ENCODE measurements at regions not wholly inside any gene's neighbourhood (a gene's known extent, or its start where the extent isn't known, plus 50 kb on each side); places are given as distances from the start of the nearest gene placed in this dataset.

DNA sequence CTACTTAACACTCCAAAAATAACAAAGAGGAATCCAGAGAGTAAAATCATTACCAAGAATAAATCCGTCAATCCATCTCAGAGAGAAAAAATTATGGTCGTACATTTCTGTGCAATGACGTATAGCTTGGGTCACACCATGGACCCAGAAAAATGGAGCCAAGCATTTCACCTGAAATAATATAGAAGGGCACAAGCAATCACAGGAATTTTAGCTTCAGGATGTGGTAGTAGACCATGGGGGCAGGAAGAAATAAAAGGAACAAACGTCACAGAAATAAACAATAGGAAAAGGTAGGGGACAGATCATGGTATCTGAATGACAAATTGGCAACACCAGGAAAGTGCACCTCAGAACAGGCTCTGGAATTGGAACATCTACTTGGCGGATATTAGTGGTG, 231.0 kb downstream of the PLK2 start:
- WGBS (ENCODE audit: extremely low coverage, insufficient coverage, low lambda C conversion rate) = no CpG with 5 or more reads among the region's 5 CpGs
- no peak overlapping the region for H3K23ac ChIP-seq (ENCODE audit: low read length)
- H3K9ac ChIP-seq (ENCODE audit: low read length) = no peak overlapping the region

GRCh38 chr5:58227858-58228257, 232.0 kb downstream of the PLK2 start:
- Histone ChIP-seq H3K27ac (ENCODE audit: low read depth, low read length) (no peak overlapping the region), H2BK120ac (ENCODE audit: low read depth, low read length) (no peak overlapping the region), H3K23ac (ENCODE audit: low read length) (no peak overlapping the region), H3K79me1 (ENCODE audit: low read length) (no peaks in the 10 kb centered on the region), H2AK5ac (ENCODE audit: low read length) (no peak overlapping the region), H3K18ac (ENCODE audit: low read length) (no peak overlapping the region), H3K4me1 (ENCODE audit: control insufficient read depth, low read depth, low read length) (no peaks in the 10 kb centered on the region), H4K5ac (ENCODE audit: low read length) (no peak overlapping the region), H2BK15ac (replicated peaks; ENCODE audit: low read depth) (no peak overlapping the region), H3K27me3 (ENCODE audit: insufficient read depth, low read length, poor library complexity) (no peaks in the 10 kb centered on the region), H3K4me2 (ENCODE audit: low read length) (no peak overlapping the region), H4K8ac (ENCODE audit: low read depth, low read length) (no peak overlapping the region), H3K4me3 (ENCODE audit: low read length) (no peak overlapping the region), H3K4ac (ENCODE audit: low read depth, low read length) (no peak overlapping the region), H3K36me3 (ENCODE audit: control insufficient read depth, insufficient read depth, low read length) (no peaks in the 10 kb centered on the region), H3K56ac (ENCODE audit: low read length) (no peak overlapping the region), H3K79me2 (ENCODE audit: control insufficient read depth, insufficient read depth, low read length) (no peaks in the 10 kb centered on the region), H2BK5ac (ENCODE audit: low read length) (no peak overlapping the region), H3K9ac (ENCODE audit: low read length) (no peak overlapping the region)
- DNase-seq = no peak
- WGBS (ENCODE audit: extremely low coverage, insufficient coverage, low lambda C conversion rate) = no CpG with 5 or more reads among the region's 3 CpGs

More for the DNA sequence above, 231.0 kb downstream of the PLK2 start:
- Histone ChIP-seq H3K79me2 (ENCODE audit: control insufficient read depth, insufficient read depth, low read length) (no peaks in the 10 kb centered on the region), H4K5ac (ENCODE audit: low read length) (no peak overlapping the region), H3K4me3 (ENCODE audit: low read length) (no peak overlapping the region), H3K36me3 (ENCODE audit: control insufficient read depth, insufficient read depth, low read length) (no peaks in the 10 kb centered on the region), H3K27me3 (ENCODE audit: insufficient read depth, low read length, poor library complexity) (no peaks in the 10 kb centered on the region), H3K4me2 (ENCODE audit: low read length) (no peak overlapping the region), H2BK5ac (ENCODE audit: low read length) (no peak overlapping the region), H2BK120ac (ENCODE audit: low read depth, low read length) (no peak overlapping the region), H2BK15ac (replicated peaks; ENCODE audit: low read depth) (no peak overlapping the region), H3K56ac (ENCODE audit: low read length) (no peak overlapping the region), H4K8ac (ENCODE audit: low read depth, low read length) (no peak overlapping the region), H3K79me1 (ENCODE audit: low read length) (no peaks in the 10 kb centered on the region), H3K4ac (ENCODE audit: low read depth, low read length) (no peak overlapping the region), H3K18ac (ENCODE audit: low read length) (no peak overlapping the region), H2AK5ac (ENCODE audit: low read length) (no peak overlapping the region), H3K27ac (ENCODE audit: low read depth, low read length) (no peak overlapping the region), H3K4me1 (ENCODE audit: control insufficient read depth, low read depth, low read length) (no peaks in the 10 kb centered on the region)
- DNase-seq = no peak

DNA sequence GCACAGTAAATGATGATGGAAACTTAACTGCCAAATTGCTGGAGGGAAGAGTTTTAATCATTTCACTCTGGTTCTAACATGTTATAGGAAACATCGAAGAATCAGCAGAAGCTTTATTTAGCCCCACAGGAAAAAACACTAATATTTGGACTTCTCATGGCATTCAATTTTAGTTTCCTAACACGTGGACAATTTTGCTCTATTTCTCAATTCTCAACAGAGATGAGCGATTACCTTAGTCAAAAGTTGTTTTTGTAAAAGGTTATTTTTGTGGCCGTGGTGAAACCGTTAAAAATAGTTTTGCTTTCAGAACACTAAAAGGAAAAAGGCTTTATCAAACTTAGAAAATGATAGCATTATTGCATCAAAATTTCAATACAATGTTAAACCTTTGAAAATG, 235.2 kb downstream of the PLK2 start:
- no peak overlapping the region for H3K56ac ChIP-seq (ENCODE audit: low read length)
- no peak overlapping the region for H3K18ac ChIP-seq (ENCODE audit: low read length)
- H3K4ac ChIP-seq (ENCODE audit: low read depth, low read length) = no peak overlapping the region
- H3K27ac ChIP-seq (ENCODE audit: low read depth, low read length) = no peak overlapping the region
- H3K79me2 ChIP-seq (ENCODE audit: control insufficient read depth, insufficient read depth, low read length) = no peaks in the 10 kb centered on the region
- no peak overlapping the region for H2AK5ac ChIP-seq (ENCODE audit: low read length)
- no peaks in the 10 kb centered on the region for H3K27me3 ChIP-seq (ENCODE audit: insufficient read depth, low read length, poor library complexity)
- no peaks in the 10 kb centered on the region for H3K4me1 ChIP-seq (ENCODE audit: control insufficient read depth, low read depth, low read length)
- no peak overlapping the region for H2BK5ac ChIP-seq (ENCODE audit: low read length)
- no peak overlapping the region for H3K4me3 ChIP-seq (ENCODE audit: low read length)
- no peak overlapping the region for H2BK120ac ChIP-seq (ENCODE audit: low read depth, low read length)
- H3K23ac ChIP-seq (ENCODE audit: low read length) = no peak overlapping the region
- no peak overlapping the region for H3K4me2 ChIP-seq (ENCODE audit: low read length)
- no peak for DNase-seq
- H2BK15ac ChIP-seq (replicated peaks; ENCODE audit: low read depth) = no peak overlapping the region
- no peaks in the 10 kb centered on the region for H3K79me1 ChIP-seq (ENCODE audit: low read length)
- no peaks in the 10 kb centered on the region for H3K36me3 ChIP-seq (ENCODE audit: control insufficient read depth, insufficient read depth, low read length)
- H3K9ac ChIP-seq (ENCODE audit: low read length) = no peak overlapping the region
- no CpG with 5 or more reads among the region's 5 CpGs for WGBS (ENCODE audit: extremely low coverage, insufficient coverage, low lambda C conversion rate)
- no peak overlapping the region for H4K5ac ChIP-seq (ENCODE audit: low read length)
- H4K8ac ChIP-seq (ENCODE audit: low read depth, low read length) = no peak overlapping the region

DNA sequence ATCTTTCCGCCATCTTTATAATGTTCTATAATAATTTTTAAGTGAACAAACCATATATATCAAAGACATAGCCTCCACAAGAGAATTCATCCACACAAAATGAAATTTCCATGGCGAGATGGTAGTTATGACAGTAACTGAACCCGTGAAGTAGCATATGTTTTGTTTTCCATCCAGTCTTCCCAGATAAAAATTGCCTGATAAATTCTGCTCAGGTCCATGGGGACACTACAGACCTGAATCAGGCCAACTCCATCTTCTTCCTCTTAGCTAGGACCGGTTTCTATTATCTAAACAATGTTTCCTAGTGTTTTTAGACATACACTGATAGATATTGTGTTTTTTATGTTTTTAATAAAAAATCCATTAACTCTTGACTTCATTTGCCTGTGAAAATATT, 235.7 kb downstream of the PLK2 start:
- Histone ChIP-seq H4K8ac (ENCODE audit: low read depth, low read length) (no peak overlapping the region), H3K27ac (ENCODE audit: low read depth, low read length) (no peak overlapping the region), H2BK5ac (ENCODE audit: low read length) (no peak overlapping the region), H3K79me1 (ENCODE audit: low read length) (no peaks in the 10 kb centered on the region), H2BK15ac (replicated peaks; ENCODE audit: low read depth) (no peak overlapping the region), H3K4me1 (ENCODE audit: control insufficient read depth, low read depth, low read length) (no peaks in the 10 kb centered on the region), H3K36me3 (ENCODE audit: control insufficient read depth, insufficient read depth, low read length) (no peaks in the 10 kb centered on the region), H3K4me2 (ENCODE audit: low read length) (no peak overlapping the region), H3K4ac (ENCODE audit: low read depth, low read length) (no peak overlapping the region), H3K4me3 (ENCODE audit: low read length) (no peak overlapping the region), H3K18ac (ENCODE audit: low read length) (no peak overlapping the region), H3K56ac (ENCODE audit: low read length) (no peak overlapping the region), H3K9ac (ENCODE audit: low read length) (no peak overlapping the region), H3K79me2 (ENCODE audit: control insufficient read depth, insufficient read depth, low read length) (no peaks in the 10 kb centered on the region), H2BK120ac (ENCODE audit: low read depth, low read length) (no peak overlapping the region), H3K27me3 (ENCODE audit: insufficient read depth, low read length, poor library complexity) (no peaks in the 10 kb centered on the region), H3K23ac (ENCODE audit: low read length) (no peak overlapping the region), H4K5ac (ENCODE audit: low read length) (no peak overlapping the region), H2AK5ac (ENCODE audit: low read length) (no peak overlapping the region)
- no peak for DNase-seq
- no CpG with 5 or more reads among the region's 4 CpGs for WGBS (ENCODE audit: extremely low coverage, insufficient coverage, low lambda C conversion rate)

- no peaks in the 10 kb centered on the region for H3K4me1 ChIP-seq (ENCODE audit: control insufficient read depth, low read depth, low read length)
- no peak overlapping the region for H2BK15ac ChIP-seq (replicated peaks; ENCODE audit: low read depth)
- H3K79me2 ChIP-seq (ENCODE audit: control insufficient read depth, insufficient read depth, low read length) = no peaks in the 10 kb centered on the region
- no peaks in the 10 kb centered on the region for H3K27me3 ChIP-seq (ENCODE audit: insufficient read depth, low read length, poor library complexity)
- H3K4me3 ChIP-seq (ENCODE audit: low read length) = no peak overlapping the region
- H2BK120ac ChIP-seq (ENCODE audit: low read depth, low read length) = no peak overlapping the region
- H3K27ac ChIP-seq (ENCODE audit: low read depth, low read length) = no peak overlapping the region
- H4K5ac ChIP-seq (ENCODE audit: low read length) = no peak overlapping the region
- H2BK5ac ChIP-seq (ENCODE audit: low read length) = no peak overlapping the region
- no peak overlapping the region for H3K56ac ChIP-seq (ENCODE audit: low read length)
- no peak overlapping the region for H2AK5ac ChIP-seq (ENCODE audit: low read length)
- no peak for DNase-seq
- no peak overlapping the region for H3K4me2 ChIP-seq (ENCODE audit: low read length)
- no peak overlapping the region for H4K8ac ChIP-seq (ENCODE audit: low read depth, low read length)
- H3K9ac ChIP-seq (ENCODE audit: low read length) = no peak overlapping the region
- no peak overlapping the region for H3K18ac ChIP-seq (ENCODE audit: low read length)
- H3K23ac ChIP-seq (ENCODE audit: low read length) = no peak overlapping the region
- H3K79me1 ChIP-seq (ENCODE audit: low read length) = no peaks in the 10 kb centered on the region
- H3K4ac ChIP-seq (ENCODE audit: low read depth, low read length) = no peak overlapping the region
- no peaks in the 10 kb centered on the region for H3K36me3 ChIP-seq (ENCODE audit: control insufficient read depth, insufficient read depth, low read length)
Measured at GRCh38 chr5:58215364-58215763, 244.5 kb downstream of the PLK2 start.

GRCh38 chr5:58211441-58211840, 248.4 kb downstream of the PLK2 start:
- no peak overlapping the region for H2BK15ac ChIP-seq (replicated peaks; ENCODE audit: low read depth)
- no peaks in the 10 kb centered on the region for H3K4me1 ChIP-seq (ENCODE audit: control insufficient read depth, low read depth, low read length)
- no peak overlapping the region for H3K4me3 ChIP-seq (ENCODE audit: low read length)
- WGBS (ENCODE audit: extremely low coverage, insufficient coverage, low lambda C conversion rate) = no CpG with 5 or more reads among the region's 1 CpG
- H2BK5ac ChIP-seq (ENCODE audit: low read length) = no peak overlapping the region
- no peak for DNase-seq
- H3K18ac ChIP-seq (ENCODE audit: low read length) = no peak overlapping the region
- no peak overlapping the region for H3K9ac ChIP-seq (ENCODE audit: low read length)
- no peak overlapping the region for H3K4me2 ChIP-seq (ENCODE audit: low read length)
- no peaks in the 10 kb centered on the region for H3K27me3 ChIP-seq (ENCODE audit: insufficient read depth, low read length, poor library complexity)
- no peak overlapping the region for H4K5ac ChIP-seq (ENCODE audit: low read length)
- H2AK5ac ChIP-seq (ENCODE audit: low read length) = no peak overlapping the region
- H3K4ac ChIP-seq (ENCODE audit: low read depth, low read length) = no peak overlapping the region
- no peak overlapping the region for H4K8ac ChIP-seq (ENCODE audit: low read depth, low read length)
- no peaks in the 10 kb centered on the region for H3K79me2 ChIP-seq (ENCODE audit: control insufficient read depth, insufficient read depth, low read length)
- no peak overlapping the region for H3K56ac ChIP-seq (ENCODE audit: low read length)
- no peaks in the 10 kb centered on the region for H3K36me3 ChIP-seq (ENCODE audit: control insufficient read depth, insufficient read depth, low read length)
- no peak overlapping the region for H2BK120ac ChIP-seq (ENCODE audit: low read depth, low read length)
- no peak overlapping the region for H3K27ac ChIP-seq (ENCODE audit: low read depth, low read length)
- H3K79me1 ChIP-seq (ENCODE audit: low read length) = no peaks in the 10 kb centered on the region
- no peak overlapping the region for H3K23ac ChIP-seq (ENCODE audit: low read length)
